AG09319 (cell line): ENCODE measurements at regions not wholly inside any gene's neighbourhood (a gene's known extent, or its start where the extent isn't known, plus 50 kb on each side); places are given as distances from the start of the nearest gene placed in this dataset.

ENCODE experiments used
- DNase-seq: peaks from one replicate; pipeline ENCODE4 v3.0.0-alpha.2; 2010; ENCODE audit warnings: low read depth; ENCODE audit errors: extremely low read depth
- TF ChIP-seq, protein P1 (sequence below): IDR thresholded peaks from 2 replicates; pipeline ENCODE4 v1.5.1; 2011; ENCODE audit warnings: low read depth, mild to moderate bottlenecking, inconsistent platforms, low read length, moderate library complexity

DNA sequence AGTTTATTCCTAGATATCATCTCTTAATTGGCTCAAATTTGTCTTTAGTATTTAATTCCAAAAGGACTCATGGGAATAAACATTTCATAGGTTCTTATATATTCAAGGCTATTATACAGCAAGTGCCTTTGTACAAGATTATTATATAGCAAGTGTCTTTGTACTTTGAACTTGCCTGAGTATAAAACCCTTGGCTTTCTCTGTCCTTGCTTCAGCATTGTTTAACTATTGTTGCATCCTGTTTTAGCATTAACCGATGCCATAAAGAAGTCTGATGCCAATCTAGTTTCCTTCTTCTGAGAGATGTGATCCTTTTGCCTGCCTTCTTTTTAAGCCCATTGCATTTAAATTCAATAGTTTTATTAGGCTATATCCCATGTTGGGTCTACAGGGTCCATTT is 270.0 kb downstream of the NEBL start:
- DNase-seq = no peak
- TF ChIP-seq, protein P1, sequence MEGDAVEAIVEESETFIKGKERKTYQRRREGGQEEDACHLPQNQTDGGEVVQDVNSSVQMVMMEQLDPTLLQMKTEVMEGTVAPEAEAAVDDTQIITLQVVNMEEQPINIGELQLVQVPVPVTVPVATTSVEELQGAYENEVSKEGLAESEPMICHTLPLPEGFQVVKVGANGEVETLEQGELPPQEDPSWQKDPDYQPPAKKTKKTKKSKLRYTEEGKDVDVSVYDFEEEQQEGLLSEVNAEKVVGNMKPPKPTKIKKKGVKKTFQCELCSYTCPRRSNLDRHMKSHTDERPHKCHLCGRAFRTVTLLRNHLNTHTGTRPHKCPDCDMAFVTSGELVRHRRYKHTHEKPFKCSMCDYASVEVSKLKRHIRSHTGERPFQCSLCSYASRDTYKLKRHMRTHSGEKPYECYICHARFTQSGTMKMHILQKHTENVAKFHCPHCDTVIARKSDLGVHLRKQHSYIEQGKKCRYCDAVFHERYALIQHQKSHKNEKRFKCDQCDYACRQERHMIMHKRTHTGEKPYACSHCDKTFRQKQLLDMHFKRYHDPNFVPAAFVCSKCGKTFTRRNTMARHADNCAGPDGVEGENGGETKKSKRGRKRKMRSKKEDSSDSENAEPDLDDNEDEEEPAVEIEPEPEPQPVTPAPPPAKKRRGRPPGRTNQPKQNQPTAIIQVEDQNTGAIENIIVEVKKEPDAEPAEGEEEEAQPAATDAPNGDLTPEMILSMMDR = no peak

DNA sequence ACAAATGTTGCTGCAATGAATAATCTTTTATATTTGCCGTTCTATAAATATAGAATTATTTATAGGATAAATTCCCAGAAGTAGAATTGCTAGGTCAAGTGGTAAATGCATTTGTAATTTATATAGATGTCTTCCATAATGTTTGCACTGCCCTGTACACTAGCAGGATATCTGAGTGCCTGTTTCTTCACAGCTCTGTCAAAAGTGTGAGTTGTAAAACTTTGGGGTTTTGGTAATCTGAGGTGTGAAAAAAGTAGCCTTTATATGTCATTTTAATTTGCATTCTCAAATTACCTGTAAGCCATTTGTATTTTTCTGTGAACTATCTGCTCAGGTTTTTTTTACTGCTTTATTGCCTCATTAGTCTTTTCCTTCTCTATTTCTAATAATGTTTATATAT is 271.2 kb downstream of the NEBL start:
- no peak for DNase-seq
- TF ChIP-seq, protein P1 = no peak

DNA sequence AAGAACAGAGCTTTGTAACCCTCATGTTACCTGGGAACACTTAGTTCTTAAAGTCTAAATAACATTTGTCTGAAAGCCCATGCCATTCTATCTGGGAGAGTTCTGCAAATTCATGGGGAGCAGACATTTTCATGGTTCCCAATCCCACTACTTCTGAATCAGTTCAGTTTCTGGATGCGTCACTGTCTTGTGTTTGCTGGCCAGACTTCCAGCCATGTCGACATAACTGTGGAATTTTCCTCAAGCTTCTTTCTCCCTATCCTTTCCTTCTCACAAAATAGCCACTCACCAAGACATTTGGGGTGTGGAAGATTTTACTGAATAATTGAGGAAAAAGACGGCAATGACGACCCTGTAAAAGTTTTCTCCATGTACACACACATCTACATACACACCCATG is 272.5 kb downstream of the NEBL start:
- TF ChIP-seq, protein P1 = no peak
- peak; percentile 5 for DNase-seq

DNA sequence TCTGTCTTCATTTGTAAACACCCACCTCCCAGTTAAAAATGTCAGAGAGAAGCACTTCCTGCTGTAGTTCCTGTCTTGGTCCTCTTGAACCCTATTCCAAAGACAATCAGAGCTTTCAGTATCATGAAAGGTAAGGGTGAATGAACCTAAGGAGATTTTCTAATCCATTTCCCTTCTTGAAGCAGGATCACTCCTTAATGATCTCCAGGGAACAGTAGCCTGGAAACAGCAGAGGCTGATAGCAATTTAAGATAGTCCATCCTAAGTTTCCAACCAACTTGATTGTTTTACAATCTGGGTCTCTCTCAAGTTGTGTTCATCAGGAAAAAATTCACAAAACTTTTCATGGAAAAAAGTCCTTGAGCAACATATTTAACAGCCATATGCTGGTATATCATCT is 273.6 kb downstream of the NEBL start:
- DNase-seq = no peak
- TF ChIP-seq, protein P1 = no peak

DNA sequence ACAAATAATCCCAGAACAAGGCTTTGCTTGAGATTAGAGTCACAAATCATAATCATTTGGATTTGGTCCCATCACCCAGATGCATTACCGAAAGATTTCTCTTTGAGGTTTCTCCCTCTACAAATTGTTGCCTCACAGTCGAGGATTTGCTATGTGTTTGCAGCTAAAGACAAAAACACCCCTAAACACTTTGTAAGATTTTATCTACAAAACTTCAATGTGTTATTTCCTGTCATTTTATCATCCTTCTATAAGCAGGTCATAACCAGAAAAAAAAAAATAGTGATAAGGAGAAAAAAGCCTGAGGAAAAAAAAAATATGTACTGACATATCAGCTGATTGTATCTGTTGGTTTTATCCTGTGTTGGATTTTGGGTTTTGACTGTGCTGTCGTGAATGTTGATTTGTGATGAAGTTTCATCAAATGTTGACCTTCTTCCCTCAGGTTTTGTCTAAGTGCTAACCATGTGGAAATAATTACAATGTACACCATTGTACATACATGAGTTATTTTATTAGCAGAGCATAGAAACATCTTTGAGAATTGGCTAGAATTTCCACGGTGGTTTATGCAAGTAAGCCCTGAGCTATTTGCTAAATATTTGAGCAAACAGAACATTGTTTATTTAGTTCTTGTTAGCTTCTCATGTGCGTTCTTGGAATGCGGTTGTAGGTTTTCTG is 274.4 kb downstream of the NEBL start:
- TF ChIP-seq, protein P1 = no peak
- DNase-seq = peak; percentile 77

DNA sequence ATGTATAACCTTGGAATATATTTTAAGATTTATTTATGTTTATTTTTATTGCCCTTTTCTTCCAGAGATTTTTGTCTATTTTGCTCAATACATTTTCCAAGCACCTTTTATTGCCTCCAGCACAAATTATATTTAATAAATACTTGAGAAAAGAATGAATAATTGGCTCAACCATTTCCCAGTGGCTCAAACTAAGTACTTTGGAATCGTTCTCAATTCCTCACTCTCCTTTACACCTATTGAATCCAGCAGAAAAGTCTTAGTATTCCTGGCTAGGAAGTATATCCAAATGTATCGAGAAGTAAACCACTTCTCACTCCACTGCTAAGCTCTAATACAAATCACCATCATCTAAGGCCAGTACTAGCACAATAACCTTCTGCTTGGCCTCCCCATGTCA is 276.1 kb downstream of the NEBL start:
- DNase-seq = no peak
- TF ChIP-seq, protein P1 = no peak

DNA sequence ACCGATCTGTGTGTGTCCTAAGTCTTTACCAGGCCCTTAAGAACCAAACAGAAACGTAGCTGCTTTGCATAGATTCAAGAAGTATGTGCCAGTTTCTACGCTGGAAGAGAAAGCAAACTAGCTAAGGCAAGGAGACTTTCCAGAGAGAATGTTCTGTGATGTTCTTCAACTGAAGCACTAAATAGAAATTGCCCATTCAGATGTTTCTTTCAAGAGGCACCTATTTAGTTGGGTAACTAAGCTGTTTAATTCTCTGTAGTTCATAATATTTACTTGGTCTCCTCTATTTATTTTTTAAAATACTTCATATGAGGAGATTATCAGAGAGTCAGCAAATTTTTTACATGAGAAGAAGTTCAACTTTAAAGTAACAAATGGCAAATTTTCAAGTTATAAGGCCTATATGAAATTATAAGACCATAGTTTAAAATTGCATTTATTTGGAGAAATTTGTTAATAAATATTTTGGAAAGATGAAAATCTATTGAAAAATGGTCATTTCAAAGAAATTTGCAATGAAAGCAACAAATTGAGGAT is 279.0 kb downstream of the NEBL start:
- TF ChIP-seq, protein P1 = no peak
- DNase-seq = no peak
